OCI-LY7 (cell line): ENCODE measurements at regions not wholly inside any gene's neighbourhood (a gene's known extent, or its start where the extent isn't known, plus 50 kb on each side); places are given as distances from the start of the nearest gene placed in this dataset.

ENCODE experiments used
- BruUV-seq: library from RNA; stranded (reverse); fragments of 400-500 nt; replicated peaks from 2 replicates; lab custom pipeline; 2021; lab: Mats Ljungman, UMichigan
- CTCF ChIA-PET: fragments of 300-600 bp; sonication (Branson Sonifier 250); formaldehyde crosslinking; loops from one replicate; lab custom pipeline; 2022; ENCODE audit warnings: antibody characterized with exemption; ENCODE audit not compliant: unreplicated experiment; lab: Charles Lee
- POLR2A ChIA-PET: fragments of 300-600 bp; sonication (Branson Sonifier 250); formaldehyde crosslinking; loops from one replicate; lab custom pipeline; 2022; ENCODE audit warnings: antibody characterized with exemption; lab: Charles Lee
- DNase-seq: peaks from one replicate; pipeline ENCODE4 v3.0.0-alpha.2; 2015; ENCODE audit warnings: low spot score
- H2AFZ ChIP-seq: fragments of 200-600 bp; sonication (generic), shearing (Covaris generic); 2 replicates; pipeline ENCODE4 v1.6.1; 2014; ENCODE audit warnings: mild to moderate bottlenecking, antibody characterized with exemption, low read length, moderate library complexity
- H3K27ac ChIP-seq: fragments of 200-600 bp; sonication (generic); 2 replicates; pipeline ENCODE4 v1.5.1; 2014; ENCODE audit warnings: mixed run types, low read depth, mild to moderate bottlenecking, moderate library complexity, low read length, inconsistent platforms; ENCODE audit not compliant: poor library complexity, severe bottlenecking
- H3K36me3 ChIP-seq: fragments of 200-600 bp; sonication (generic); 2 replicates; pipeline ENCODE4 v1.6.1; 2014; ENCODE audit warnings: mild to moderate bottlenecking, antibody characterized with exemption, low read length, moderate library complexity, mixed read lengths; ENCODE audit not compliant: insufficient read depth
- H3K4me1 ChIP-seq: fragments of 200-600 bp; sonication (generic); 2 replicates; pipeline ENCODE4 v1.5.1; 2014; ENCODE audit warnings: mild to moderate bottlenecking, low read length; ENCODE audit not compliant: insufficient read depth, poor library complexity, severe bottlenecking
- H3K4me2 ChIP-seq: fragments of 200-600 bp; sonication (generic); 2 replicates; pipeline ENCODE4 v1.6.1; 2014; ENCODE audit warnings: mild to moderate bottlenecking, low read length
- H3K4me3 ChIP-seq: fragments of 200-600 bp; sonication (generic); 2 replicates; pipeline ENCODE4 v1.5.1; 2014; ENCODE audit warnings: mild to moderate bottlenecking, low read depth, low read length; ENCODE audit not compliant: poor library complexity, severe bottlenecking
- H3K79me2 ChIP-seq: fragments of 200-600 bp; sonication (generic); 2 replicates; pipeline ENCODE4 v1.6.1; 2016; ENCODE audit warnings: low read depth, mild to moderate bottlenecking, low read length, moderate library complexity, mixed read lengths; ENCODE audit not compliant: insufficient read depth
- H3K9me2 ChIP-seq: fragments of 200-600 bp; sonication (generic); 2 replicates; pipeline ENCODE4 v1.6.1; 2016; ENCODE audit warnings: mild to moderate bottlenecking, low read length, mixed read lengths; ENCODE audit not compliant: insufficient read depth
- H3K9me3 ChIP-seq: fragments of 200-600 bp; sonication (generic); 2 replicates; pipeline ENCODE4 v1.6.1; 2014; ENCODE audit warnings: mild to moderate bottlenecking, mixed run types, low read length, mixed read lengths
- H4K20me1 ChIP-seq: fragments of 200-600 bp; sonication (generic); 2 replicates; pipeline ENCODE4 v1.6.1; 2014; ENCODE audit warnings: mild to moderate bottlenecking, antibody characterized with exemption, low read length, moderate library complexity, mixed read lengths; ENCODE audit not compliant: insufficient read depth
- CTCF ChIP-seq: fragments of 200-600 bp; sonication (generic); conservative IDR thresholded peaks from 2 replicates; pipeline ENCODE4 v1.5.1; 2014; ENCODE audit warnings: mild to moderate bottlenecking, antibody characterized with exemption, low read length, moderate library complexity, mixed read lengths
- EZH2phosphoT487 ChIP-seq: fragments of 200-600 bp; sonication (generic); IDR thresholded peaks from 2 replicates; pipeline ENCODE4 v1.6.1; 2018; ENCODE audit warnings: low read depth, borderline replicate concordance, mild to moderate bottlenecking, mixed run types, antibody characterized with exemption, low read length, moderate library complexity, mixed read lengths
- intact Hi-C: fragments of 100-400 bp; cut with micrococcal nuclease; formaldehyde crosslinking; loops from one replicate; pipeline ENCODE4 v1.10.0; 2022; ENCODE audit not compliant: unreplicated experiment

GRCh38 chr13:26883613-26884257 lies 123.1 kb upstream of the GPR12 start:
- Histone ChIP-seq H2AFZ (no peak overlapping the region), H3K4me1 (no peaks in the 10 kb centered on the region), H3K36me3 (no peaks in the 10 kb centered on the region), H3K4me2 (no peak overlapping the region), H3K9me3 (0 out of 2 replicates have a peak, but pooled peaks cover 5% of the 10 kb centered on the region), H3K79me2 (no peaks in the 10 kb centered on the region), H3K9me2 (no peaks in the 10 kb centered on the region), H3K27ac (no peak overlapping the region), H4K20me1 (no peaks in the 10 kb centered on the region), H3K4me3 (no peak overlapping the region)
- CTCF ChIA-PET: no interaction called here
- BruUV-seq: no TSS peak
- TF ChIP-seq CTCF (no peak), EZH2phosphoT487 (no peak)
- intact Hi-C loops: no loop called here
- DNase-seq: no peak
- POLR2A ChIA-PET: no interaction called here

- Histone ChIP-seq H3K4me2 (no peak overlapping the region), H3K27ac (no peak overlapping the region), H3K4me1 (no peaks in the 10 kb centered on the region), H3K4me3 (no peak overlapping the region), H3K9me2 (no peaks in the 10 kb centered on the region), H2AFZ (no peak overlapping the region), H3K36me3 (no peaks in the 10 kb centered on the region), H4K20me1 (no peaks in the 10 kb centered on the region), H3K9me3 (0 out of 2 replicates have a peak, but pooled peaks cover 5% of the 10 kb centered on the region), H3K79me2 (no peaks in the 10 kb centered on the region)
- no peak for DNase-seq
- TF ChIP-seq CTCF: no peak
- BruUV-seq: no TSS peak
- ChIA-PET POLR2A (no interaction called here), CTCF (no interaction called here)
- intact Hi-C loops: no loop called here
Measured at GRCh38 chr13:26882731-26883130, 122.1 kb upstream of the GPR12 start.

GRCh38 chr13:26881154-26881553 lies 120.6 kb upstream of the GPR12 start:
- H2AFZ ChIP-seq: no peak overlapping the region
- BruUV-seq: no TSS peak
- POLR2A ChIA-PET: no interaction called here
- no peaks in the 10 kb centered on the region for H3K79me2 ChIP-seq
- H3K27ac ChIP-seq: no peak overlapping the region
- CTCF ChIA-PET: no interaction called here
- no peaks in the 10 kb centered on the region for H3K9me3 ChIP-seq
- intact Hi-C loops: no loop called here
- H3K4me2 ChIP-seq: no peak overlapping the region
- no peaks in the 10 kb centered on the region for H3K4me1 ChIP-seq
- no peaks in the 10 kb centered on the region for H3K36me3 ChIP-seq
- TF ChIP-seq EZH2phosphoT487: no peak
- no peak for TF ChIP-seq CTCF
- H3K9me2 ChIP-seq: no peaks in the 10 kb centered on the region
- DNase-seq: no peak
- H3K4me3 ChIP-seq: no peak overlapping the region
- H4K20me1 ChIP-seq: no peaks in the 10 kb centered on the region
